Loucy (cell line): ENCODE measurements at regions not wholly inside any gene's neighbourhood (a gene's known extent, or its start where the extent isn't known, plus 50 kb on each side); places are given as distances from the start of the nearest gene placed in this dataset.

Experiments
- H2AFZ ChIP-seq: fragments of 200-600 bp; sonication (generic); 2 replicates; pipeline ENCODE4 v1.6.0; 2016; ENCODE audit warnings: antibody characterized with exemption, mild to moderate bottlenecking, low read length, moderate library complexity
- H3F3A ChIP-seq: fragments of 200-600 bp; 2 replicates; pipeline ENCODE4 v1.6.0; 2016; ENCODE audit warnings: antibody characterized with exemption, low read depth, mild to moderate bottlenecking
- H3K27me3 ChIP-seq: fragments of 200-600 bp; sonication (generic); 2 replicates; pipeline ENCODE4 v1.6.1; 2014; ENCODE audit warnings: low read length, mild to moderate bottlenecking; ENCODE audit not compliant: insufficient read depth, poor library complexity, severe bottlenecking
- H3K36me3 ChIP-seq: fragments of 200-600 bp; sonication (generic); 2 replicates; pipeline ENCODE4 v1.6.1; 2016; ENCODE audit warnings: low read length; ENCODE audit not compliant: insufficient read depth
- H3K4me1 ChIP-seq: fragments of 200-600 bp; sonication (generic); 2 replicates; pipeline ENCODE4 v1.5.1; 2014; ENCODE audit warnings: low read length, mild to moderate bottlenecking; ENCODE audit not compliant: insufficient read depth, poor library complexity, severe bottlenecking
- H3K4me2 ChIP-seq: fragments of 200-600 bp; sonication (generic); 2 replicates; pipeline ENCODE4 v1.6.0; 2014; ENCODE audit warnings: antibody characterized with exemption, low read length, low read depth, mild to moderate bottlenecking; ENCODE audit not compliant: poor library complexity, severe bottlenecking
- H3K4me3 ChIP-seq: fragments of 200-600 bp; sonication (generic); 2 replicates; pipeline ENCODE4 v1.5.1; 2014; ENCODE audit warnings: low read length, mild to moderate bottlenecking, mixed read lengths; ENCODE audit not compliant: poor library complexity, severe bottlenecking
- H3K79me2 ChIP-seq: fragments of 200-600 bp; sonication (generic); 2 replicates; pipeline ENCODE4 v1.6.1; 2014; ENCODE audit warnings: low read length; ENCODE audit not compliant: insufficient read depth
- H3K9ac ChIP-seq: fragments of 200-600 bp; sonication (generic); 2 replicates; pipeline ENCODE4 v1.6.0; 2014; ENCODE audit warnings: mild to moderate bottlenecking, low read depth, low read length, moderate library complexity; ENCODE audit not compliant: poor library complexity, severe bottlenecking
- H3K9me2 ChIP-seq: fragments of 200-600 bp; sonication (generic); replicated peaks from 2 replicates; pipeline ENCODE4 v1.6.1; 2016; ENCODE audit warnings: low read depth, low read length, mixed read lengths
- H3K9me3 ChIP-seq: fragments of 200-600 bp; sonication (generic); 2 replicates; pipeline ENCODE4 v1.6.1; 2014; ENCODE audit warnings: mild to moderate bottlenecking, antibody characterized with exemption, low read length, low read depth; ENCODE audit not compliant: insufficient read depth
- H4K20me1 ChIP-seq: fragments of 200-600 bp; sonication (generic); 2 replicates; pipeline ENCODE4 v1.6.0; 2014; ENCODE audit warnings: antibody characterized with exemption, low read length, mild to moderate bottlenecking; ENCODE audit not compliant: insufficient read depth, poor library complexity, severe bottlenecking
- CTCF ChIP-seq: fragments of 200-600 bp; sonication (generic); conservative IDR thresholded peaks from 2 replicates; pipeline ENCODE4 v1.5.1; 2014; ENCODE audit warnings: mild to moderate bottlenecking, antibody characterized with exemption, low read length
- EZH2phosphoT487 ChIP-seq: fragments of 200-600 bp; IDR thresholded peaks from 2 replicates; pipeline ENCODE4 v1.6.1; 2018; ENCODE audit warnings: antibody characterized with exemption, mild to moderate bottlenecking, moderate library complexity, borderline replicate concordance

- Histone ChIP-seq H3F3A (no peaks in the 10 kb centered on the region), H3K4me2 (no peak overlapping the region), H3K79me2 (no peaks in the 10 kb centered on the region), H4K20me1 (no peaks in the 10 kb centered on the region), H3K27me3 (no peaks in the 10 kb centered on the region), H3K36me3 (no peaks in the 10 kb centered on the region), H3K9me2 (no peaks in the 10 kb centered on the region), H3K4me1 (no peaks in the 10 kb centered on the region), H3K9me3 (no peaks in the 10 kb centered on the region), H3K4me3 (no peak overlapping the region), H2AFZ (no peak overlapping the region), H3K9ac (no peak overlapping the region)
- TF ChIP-seq CTCF: no peak
- TF ChIP-seq EZH2phosphoT487: no peak
These were observed 1492.5 kb downstream of the HACE1 start for GRCh38 chr6:103367212-103367611.

DNA sequence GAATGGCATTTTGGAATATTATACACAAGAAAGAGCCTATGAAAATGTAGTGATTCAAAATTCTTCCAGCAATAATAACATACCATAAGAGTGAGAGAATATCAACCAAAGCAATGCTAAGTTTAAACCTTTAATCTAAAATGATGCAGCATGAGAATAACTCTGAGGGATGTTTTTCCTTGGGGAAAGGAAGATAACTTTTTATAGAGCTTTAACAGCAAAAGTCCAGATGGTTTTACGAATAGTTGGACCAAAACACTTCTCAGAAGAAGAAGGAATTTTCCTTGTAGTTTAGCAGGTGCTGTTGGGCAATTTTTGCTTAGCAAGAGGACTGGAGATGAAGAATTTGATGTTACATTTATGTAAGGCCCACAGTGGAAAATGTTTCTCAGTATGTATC, 1503.2 kb downstream of the HACE1 start:
- Histone ChIP-seq H3K9ac (no peak overlapping the region), H3K36me3 (no peaks in the 10 kb centered on the region), H2AFZ (no peak overlapping the region), H3K27me3 (no peaks in the 10 kb centered on the region), H3F3A (no peaks in the 10 kb centered on the region), H3K9me3 (no peaks in the 10 kb centered on the region), H3K79me2 (no peaks in the 10 kb centered on the region), H3K9me2 (no peaks in the 10 kb centered on the region), H3K4me1 (no peaks in the 10 kb centered on the region), H3K4me3 (no peak overlapping the region), H4K20me1 (no peaks in the 10 kb centered on the region), H3K4me2 (no peak overlapping the region)
- TF ChIP-seq EZH2phosphoT487 (no peak), CTCF (no peak)

GRCh38 chr6:103344554-103345163, 1515.1 kb downstream of the HACE1 start:
- TF ChIP-seq CTCF: no peak
- TF ChIP-seq EZH2phosphoT487: no peak
- Histone ChIP-seq H3K36me3 (no peaks in the 10 kb centered on the region), H3K79me2 (no peaks in the 10 kb centered on the region), H2AFZ (no peak overlapping the region), H3K9me3 (no peaks in the 10 kb centered on the region), H3K9ac (no peak overlapping the region), H4K20me1 (no peaks in the 10 kb centered on the region), H3K27me3 (no peaks in the 10 kb centered on the region), H3F3A (no peaks in the 10 kb centered on the region), H3K4me3 (no peak overlapping the region), H3K4me2 (no peak overlapping the region), H3K4me1 (no peaks in the 10 kb centered on the region), H3K9me2 (no peaks in the 10 kb centered on the region)
